ENCODE measurements at regions not wholly inside any gene's neighbourhood (a gene's known extent, or its start where the extent isn't known, plus 50 kb on each side); places are given as distances from the start of the nearest gene placed in this dataset.

GRCh38 chr6:147621263-147621662, 112.8 kb downstream of the SAMD5 start:
- DNase-seq, result no peak

- no peak for DNase-seq
Measured at GRCh38 chr6:147621961-147622360, 113.5 kb downstream of the SAMD5 start.

- no peak for DNase-seq
Measured at GRCh38 chr6:147624946-147625515, 116.5 kb downstream of the SAMD5 start.

- no peak for DNase-seq
Measured at GRCh38 chr6:147625946-147626345, 117.5 kb downstream of the SAMD5 start.

- no peak for DNase-seq
Measured at GRCh38 chr6:147627411-147627810, 118.9 kb downstream of the SAMD5 start.

GRCh38 chr6:147633191-147633590, 124.7 kb downstream of the SAMD5 start:
- DNase-seq, result no peak

- no peak for DNase-seq
Measured at GRCh38 chr6:147637620-147638195, 129.2 kb downstream of the SAMD5 start.

GRCh38 chr6:147639279-147639678, 130.8 kb downstream of the SAMD5 start:
- no peak for DNase-seq

GRCh38 chr6:147640606-147641005, 132.1 kb downstream of the SAMD5 start:
- DNase-seq, result no peak

GRCh38 chr6:147641511-147641910, 133.0 kb downstream of the SAMD5 start:
- no peak for DNase-seq

GRCh38 chr6:147642458-147642857, 134.0 kb downstream of the SAMD5 start:
- no peak for DNase-seq

- DNase-seq, result no peak
Measured at GRCh38 chr6:147643341-147644200, 135.1 kb downstream of the SAMD5 start.

- no peak for DNase-seq
Measured at GRCh38 chr6:147648916-147649315, 140.4 kb downstream of the SAMD5 start.

GRCh38 chr6:147651249-147652063, 143.0 kb downstream of the SAMD5 start:
- DNase-seq, result no peak

- DNase-seq, result no peak
Measured at GRCh38 chr6:147653631-147654030, 145.1 kb downstream of the SAMD5 start.

GRCh38 chr6:147654103-147654845, 145.8 kb downstream of the SAMD5 start:
- no peak for DNase-seq

GRCh38 chr6:147660334-147661311, 152.1 kb downstream of the SAMD5 start:
- DNase-seq, result no peak

- no peak for DNase-seq
Measured at GRCh38 chr6:147662646-147663045, 154.2 kb downstream of the SAMD5 start.

GRCh38 chr6:147664092-147664491, 155.6 kb downstream of the SAMD5 start:
- no peak for DNase-seq

- no peak for DNase-seq
Measured at GRCh38 chr6:147666255-147666654, 157.8 kb downstream of the SAMD5 start.

GRCh38 chr6:147667082-147667481, 158.6 kb downstream of the SAMD5 start:
- no peak for DNase-seq

Data from activated T-cell treated with anti-CD3 and anti-CD28 coated beads for 4 hours (primary cell).